ENCODE measurements at regions not wholly inside any gene's neighbourhood (a gene's known extent, or its start where the extent isn't known, plus 50 kb on each side); places are given as distances from the start of the nearest gene placed in this dataset.
"Not testable (repeated sequence)": the region's sequence is repeated elsewhere in the genome, so short reads cannot be mapped to it uniquely, and the experiment has no call there.

DNA sequence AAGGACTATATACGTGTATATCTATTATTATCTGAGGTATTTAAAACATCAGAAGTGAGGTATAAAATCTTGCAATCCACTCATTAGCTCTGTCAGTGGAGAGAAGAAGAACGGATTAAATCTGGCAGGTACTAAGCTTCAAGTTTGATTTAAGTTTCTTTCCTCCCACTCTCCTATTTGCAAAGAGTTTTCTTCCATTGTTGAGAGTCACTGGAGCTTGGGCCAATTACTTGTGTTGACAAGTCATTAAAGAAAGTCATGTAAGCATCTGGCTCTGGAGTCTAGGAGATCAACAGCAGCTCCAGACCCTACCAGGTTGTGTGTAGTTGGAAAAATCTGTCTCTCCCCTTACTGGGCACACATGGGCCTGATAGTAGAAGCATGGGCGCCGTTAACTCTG, 476.8 kb upstream of the SMARCA2 start:
- TF ChIP-seq, protein P1, sequence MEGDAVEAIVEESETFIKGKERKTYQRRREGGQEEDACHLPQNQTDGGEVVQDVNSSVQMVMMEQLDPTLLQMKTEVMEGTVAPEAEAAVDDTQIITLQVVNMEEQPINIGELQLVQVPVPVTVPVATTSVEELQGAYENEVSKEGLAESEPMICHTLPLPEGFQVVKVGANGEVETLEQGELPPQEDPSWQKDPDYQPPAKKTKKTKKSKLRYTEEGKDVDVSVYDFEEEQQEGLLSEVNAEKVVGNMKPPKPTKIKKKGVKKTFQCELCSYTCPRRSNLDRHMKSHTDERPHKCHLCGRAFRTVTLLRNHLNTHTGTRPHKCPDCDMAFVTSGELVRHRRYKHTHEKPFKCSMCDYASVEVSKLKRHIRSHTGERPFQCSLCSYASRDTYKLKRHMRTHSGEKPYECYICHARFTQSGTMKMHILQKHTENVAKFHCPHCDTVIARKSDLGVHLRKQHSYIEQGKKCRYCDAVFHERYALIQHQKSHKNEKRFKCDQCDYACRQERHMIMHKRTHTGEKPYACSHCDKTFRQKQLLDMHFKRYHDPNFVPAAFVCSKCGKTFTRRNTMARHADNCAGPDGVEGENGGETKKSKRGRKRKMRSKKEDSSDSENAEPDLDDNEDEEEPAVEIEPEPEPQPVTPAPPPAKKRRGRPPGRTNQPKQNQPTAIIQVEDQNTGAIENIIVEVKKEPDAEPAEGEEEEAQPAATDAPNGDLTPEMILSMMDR (IDR thresholded peaks at IDR 0.05): no peak
- H3K9me3 ChIP-seq: no peaks in the 10 kb centered on the region
- intact Hi-C loops (cut with DNase I; ENCODE audit: low total_unique reads): no loop called here
- H3K27ac ChIP-seq: no peak overlapping the region
- DNase-seq: no peak
- H3K36me3 ChIP-seq: no peaks in the 10 kb centered on the region
- H3K27me3 ChIP-seq: no peaks in the 10 kb centered on the region
- H3K4me1 ChIP-seq: no peaks in the 10 kb centered on the region
- no peak overlapping the region for H3K4me3 ChIP-seq

DNA sequence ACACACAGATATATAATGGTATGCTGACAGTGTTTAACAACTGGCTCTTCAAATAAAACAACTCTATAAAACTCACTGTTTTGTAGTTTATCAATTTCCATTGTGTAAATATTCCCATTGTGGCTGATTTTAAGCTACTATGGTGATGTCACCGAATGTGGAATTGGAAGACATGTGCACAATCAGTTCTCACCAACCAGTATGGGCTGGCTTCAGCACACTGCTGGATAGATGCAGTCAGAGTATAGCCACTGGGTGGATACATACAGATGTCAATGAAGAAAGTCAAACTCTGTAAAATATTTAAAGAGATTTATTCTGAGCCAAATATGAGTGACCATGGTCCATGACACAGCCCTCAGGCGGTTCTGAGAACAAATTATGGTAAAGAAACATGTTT, 475.9 kb upstream of the SMARCA2 start:
- H3K4me3 ChIP-seq: no peak overlapping the region
- H3K9me3 ChIP-seq: no peaks in the 10 kb centered on the region
- TF ChIP-seq, protein P1 (IDR thresholded peaks at IDR 0.05): no peak
- H3K36me3 ChIP-seq: no peaks in the 10 kb centered on the region
- H3K4me1 ChIP-seq: no peaks in the 10 kb centered on the region
- DNase-seq: no peak
- intact Hi-C loops (cut with DNase I; ENCODE audit: low total_unique reads): no loop called here
- no peak overlapping the region for H3K27ac ChIP-seq
- no peaks in the 10 kb centered on the region for H3K27me3 ChIP-seq

DNA sequence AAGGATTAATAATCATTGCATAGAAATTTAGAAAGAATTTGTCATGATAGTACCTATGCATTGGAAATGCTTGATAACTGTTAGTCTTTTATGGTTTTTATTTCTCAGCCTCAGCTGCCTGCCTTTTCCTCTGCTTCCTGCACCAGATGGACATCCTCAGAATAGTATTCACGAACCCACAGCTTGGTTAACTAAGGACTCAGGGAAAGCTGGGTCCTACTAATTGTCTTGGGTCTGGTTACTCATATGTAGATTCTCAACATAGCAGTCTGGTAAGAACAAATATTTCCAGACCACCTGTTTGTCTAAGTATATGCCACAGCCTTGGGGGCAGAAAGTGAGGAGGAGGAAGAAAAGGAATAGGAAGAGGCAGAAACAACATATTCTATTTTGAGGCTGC, 464.5 kb upstream of the SMARCA2 start:
- intact Hi-C loops (cut with DNase I; ENCODE audit: low total_unique reads): no loop called here
- Histone ChIP-seq H3K27ac (no peak overlapping the region), H3K27me3 (no peaks in the 10 kb centered on the region), H3K4me3 (no peak overlapping the region), H3K4me1 (no peaks in the 10 kb centered on the region), H3K36me3 (no peaks in the 10 kb centered on the region), H3K9me3 (no peaks in the 10 kb centered on the region)
- TF ChIP-seq, protein P1 (IDR thresholded peaks at IDR 0.05): no peak
- DNase-seq: no peak

DNA sequence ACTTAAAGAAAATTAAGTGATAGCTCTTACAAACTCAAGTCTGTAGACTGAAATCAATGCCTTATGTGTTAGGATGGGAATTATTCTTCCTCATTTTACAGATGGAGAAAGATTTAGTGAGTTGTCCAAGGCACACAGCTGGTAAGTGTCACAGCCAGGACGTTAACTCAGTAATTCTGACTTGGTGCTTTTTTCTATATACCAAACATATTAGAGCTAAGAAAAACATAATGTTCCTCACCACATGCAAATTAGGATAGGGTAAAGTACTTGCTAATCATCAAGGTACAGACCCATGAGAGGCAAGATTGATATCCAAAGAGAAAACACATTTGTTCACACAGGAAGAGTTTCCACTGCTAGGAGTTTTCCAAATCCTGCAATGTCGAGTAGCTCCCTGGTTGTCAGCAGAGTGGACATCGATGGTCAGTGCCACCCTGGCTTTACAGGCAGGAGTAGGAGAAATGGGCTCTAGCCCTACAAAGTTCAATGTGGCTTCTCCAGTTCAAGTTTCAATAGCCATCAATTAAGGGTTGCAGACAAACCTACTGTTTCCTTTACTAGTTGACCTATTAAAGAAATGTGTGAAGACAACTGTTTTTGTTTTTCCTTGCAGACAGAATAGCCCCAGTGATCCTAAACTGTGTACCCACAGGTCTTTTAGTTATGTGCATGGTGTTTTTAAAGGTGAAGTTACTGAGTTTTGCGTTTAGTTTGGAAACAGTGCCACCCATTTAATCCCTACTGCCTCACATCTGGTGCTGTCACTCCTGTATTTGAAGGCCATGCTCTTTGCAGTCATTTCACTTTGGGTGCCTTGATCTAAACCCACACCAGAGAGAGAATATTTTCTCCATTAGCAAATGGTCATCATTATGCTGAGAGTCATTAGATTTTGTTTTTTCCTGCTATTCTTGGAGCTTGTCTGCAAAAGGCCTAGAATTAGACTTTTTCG, 460.8 kb upstream of the SMARCA2 start:
- Histone ChIP-seq H3K9me3 (no peaks in the 10 kb centered on the region), H3K36me3 (no peaks in the 10 kb centered on the region), H3K27me3 (no peaks in the 10 kb centered on the region), H3K27ac (no peak overlapping the region), H3K4me3 (no peak overlapping the region), H3K4me1 (no peaks in the 10 kb centered on the region)
- TF ChIP-seq, protein P1 (IDR thresholded peaks at IDR 0.05): no peak
- intact Hi-C loops (cut with DNase I; ENCODE audit: low total_unique reads): no loop called here
- no peak for DNase-seq

DNA sequence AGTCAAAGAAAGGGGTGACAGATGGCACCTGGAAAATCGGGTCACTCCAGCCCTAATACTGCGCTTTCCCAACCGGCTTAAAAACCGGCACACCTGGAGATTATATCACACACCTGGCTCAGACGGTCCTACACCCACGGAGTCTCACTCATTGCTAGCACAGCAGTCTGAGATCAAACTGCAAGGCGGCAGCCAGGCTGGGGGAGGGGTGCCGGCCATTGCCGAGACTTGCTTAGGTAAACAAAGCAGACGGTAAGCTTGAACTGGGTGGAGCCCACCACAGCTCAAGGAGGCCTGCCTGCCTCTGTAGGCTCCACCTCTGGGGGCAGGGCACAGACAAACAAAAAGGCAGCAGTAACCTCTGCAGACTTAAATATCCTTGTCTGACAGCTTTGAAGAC, 456.5 kb upstream of the SMARCA2 start:
- H3K4me1 ChIP-seq; H3K36me3 ChIP-seq; H3K27ac ChIP-seq; intact Hi-C loops (cut with DNase I; ENCODE audit: low total_unique reads); DNase-seq; H3K4me3 ChIP-seq; H3K9me3 ChIP-seq; H3K27me3 ChIP-seq: not testable (repeated sequence)

DNA sequence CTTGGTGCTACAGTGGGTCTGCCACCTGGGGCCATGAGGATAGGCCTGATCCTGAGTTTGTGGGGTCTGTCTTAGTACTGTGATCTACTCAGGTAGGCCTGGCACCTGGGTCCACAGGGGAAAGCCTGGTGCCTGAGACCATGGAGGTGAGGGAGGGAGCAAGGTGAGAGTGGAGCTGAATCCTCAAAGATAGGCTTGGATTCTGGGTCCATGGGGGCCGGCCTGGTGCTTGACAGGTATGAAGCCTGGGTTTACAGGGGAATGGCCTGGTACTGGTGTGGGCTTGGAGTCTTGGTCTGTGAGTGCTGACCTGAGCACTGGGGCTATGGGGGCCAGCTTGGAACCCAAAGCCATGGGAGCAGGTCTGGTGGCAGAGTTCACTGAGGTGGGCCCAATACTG, 439.2 kb upstream of the SMARCA2 start:
- TF ChIP-seq, protein P1 (IDR thresholded peaks at IDR 0.05): no peak
- DNase-seq: no peak
- intact Hi-C loops (cut with DNase I; ENCODE audit: low total_unique reads): no loop called here
- H3K4me3 ChIP-seq: no peak overlapping the region
- no peaks in the 10 kb centered on the region for H3K27me3 ChIP-seq
- H3K4me1 ChIP-seq: no peaks in the 10 kb centered on the region
- H3K27ac ChIP-seq: no peak overlapping the region
- no peaks in the 10 kb centered on the region for H3K36me3 ChIP-seq
- H3K9me3 ChIP-seq: peaks cover 0 to 11% (median 11%) of the 10 kb centered on the region in 3 donors
